Stimulated activated CD4-positive, alpha-beta T cell treated with anti-CD3 and anti-CD28 coated beads, Interleukin-12 subunit alpha, Interleukin-12 subunit beta, amount 100 ng/mL, for 24 hours (primary cell): ENCODE measurements at regions not wholly inside any gene's neighbourhood (a gene's known extent, or its start where the extent isn't known, plus 50 kb on each side); places are given as distances from the start of the nearest gene placed in this dataset.
"Not testable (repeated sequence)": the region's sequence is repeated elsewhere in the genome, so short reads cannot be mapped to it uniquely, and the experiment has no call there.

Source experiments
- DNase-seq, 2 experiments: peaks; one replicate each; pipeline ENCODE4 v3.0.0-alpha.2; 2020; ENCODE audit warnings: low read depth in 2 of 2

DNA sequence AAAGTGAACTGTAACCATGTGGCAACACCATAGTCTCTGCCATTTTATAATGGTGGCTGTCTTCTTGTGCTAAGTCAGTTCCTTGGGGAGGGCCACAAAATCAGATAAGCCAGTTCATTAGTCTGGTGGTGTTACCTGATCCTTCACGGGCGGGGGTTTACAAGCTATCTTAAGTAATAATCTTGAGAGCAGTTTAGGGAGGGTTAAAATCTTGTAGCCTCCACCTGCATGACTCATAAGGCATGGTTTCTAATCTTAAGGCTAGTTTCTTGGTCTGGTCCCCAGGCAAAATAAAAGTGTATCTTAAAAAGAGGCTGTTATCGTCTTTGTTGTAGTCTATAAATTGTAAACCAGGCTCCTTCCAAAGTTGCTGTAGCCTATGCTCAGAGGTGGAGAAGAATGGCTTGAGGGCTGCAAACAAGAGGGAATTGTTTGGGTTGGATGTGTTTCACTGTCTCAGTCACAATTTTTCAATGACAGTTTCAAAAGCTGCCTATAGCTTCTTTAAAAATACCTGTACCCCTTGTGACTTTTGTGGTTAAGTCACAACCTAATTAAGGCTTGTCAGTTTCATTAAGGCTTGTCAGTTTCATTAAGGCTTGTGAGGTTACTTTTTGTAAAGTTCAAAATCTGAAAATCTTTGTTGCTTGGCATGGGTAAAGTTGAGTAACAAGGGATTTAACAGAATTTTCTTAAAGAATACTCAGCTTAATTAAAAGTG, 135.7 kb downstream of the RPS4Y2 start:
- no peak for DNase-seq

DNA sequence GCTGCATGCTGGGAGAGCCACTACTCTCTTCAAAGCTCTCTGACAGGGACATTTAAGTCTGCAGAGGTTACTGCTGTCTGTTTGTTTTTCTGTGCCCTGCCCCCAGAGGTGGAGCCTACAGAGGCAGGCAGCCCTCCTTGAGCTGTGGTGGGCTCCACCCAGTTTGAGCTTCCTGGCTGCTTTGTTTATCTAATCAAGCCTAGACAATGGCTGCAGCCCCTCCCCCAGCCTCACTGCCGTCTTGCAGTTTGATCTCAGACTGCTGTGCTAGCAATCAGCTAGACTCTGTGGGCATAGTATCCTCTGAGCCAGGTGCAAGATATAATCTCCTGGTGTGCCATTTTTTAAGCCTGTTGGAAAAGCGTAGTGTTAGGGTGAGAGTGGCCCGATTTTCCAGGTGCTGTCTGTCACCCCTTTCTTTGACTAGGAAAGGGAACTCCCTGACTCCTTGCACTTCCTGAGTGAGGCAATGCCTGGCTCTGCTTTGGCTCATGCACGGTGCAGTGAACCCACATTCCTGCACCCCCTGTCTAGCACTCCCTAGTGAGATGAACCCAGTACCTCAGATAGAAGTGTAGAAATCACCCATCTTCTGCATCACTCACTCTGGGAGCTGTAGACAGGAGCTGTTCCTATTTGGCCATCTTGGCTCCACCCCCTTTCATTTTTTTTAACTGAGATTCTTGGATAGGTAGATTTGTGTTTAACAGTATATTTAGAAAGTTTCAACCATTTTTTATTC, 169.6 kb downstream of the RPS4Y2 start:
- DNase-seq, result not testable (repeated sequence)

DNA sequence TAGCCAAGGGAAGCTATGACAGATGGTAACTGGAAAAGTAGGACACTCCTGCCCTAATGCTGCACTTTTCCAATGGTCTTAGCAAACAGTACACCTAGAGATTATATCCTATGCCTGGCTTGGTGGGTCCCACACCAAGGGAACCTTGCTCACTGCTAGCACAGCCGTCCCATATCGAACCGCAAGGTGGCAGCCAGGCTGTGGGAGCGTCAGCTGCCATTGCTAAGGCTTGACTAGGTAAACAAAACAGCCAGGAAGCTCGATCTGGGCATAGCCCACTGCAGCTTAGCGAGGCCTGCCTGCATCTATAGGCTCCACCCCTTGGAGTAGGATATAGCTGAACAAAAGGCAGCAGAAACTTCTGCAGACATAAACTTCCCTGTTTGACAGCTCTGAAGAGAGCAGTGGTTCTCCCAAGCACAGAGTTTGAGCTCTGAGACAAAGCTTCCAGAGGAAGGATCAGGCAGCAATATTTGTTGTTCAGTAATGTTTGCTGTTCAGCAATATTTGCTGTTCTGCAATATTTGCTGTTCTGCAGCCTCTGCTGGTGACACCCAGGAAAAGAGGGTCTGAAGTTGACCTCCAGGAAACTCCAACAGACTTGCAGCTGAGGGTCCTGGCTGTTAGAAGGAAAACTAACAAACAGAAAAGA, 173.9 kb downstream of the RPS4Y2 start:
- DNase-seq, result no peak

DNA sequence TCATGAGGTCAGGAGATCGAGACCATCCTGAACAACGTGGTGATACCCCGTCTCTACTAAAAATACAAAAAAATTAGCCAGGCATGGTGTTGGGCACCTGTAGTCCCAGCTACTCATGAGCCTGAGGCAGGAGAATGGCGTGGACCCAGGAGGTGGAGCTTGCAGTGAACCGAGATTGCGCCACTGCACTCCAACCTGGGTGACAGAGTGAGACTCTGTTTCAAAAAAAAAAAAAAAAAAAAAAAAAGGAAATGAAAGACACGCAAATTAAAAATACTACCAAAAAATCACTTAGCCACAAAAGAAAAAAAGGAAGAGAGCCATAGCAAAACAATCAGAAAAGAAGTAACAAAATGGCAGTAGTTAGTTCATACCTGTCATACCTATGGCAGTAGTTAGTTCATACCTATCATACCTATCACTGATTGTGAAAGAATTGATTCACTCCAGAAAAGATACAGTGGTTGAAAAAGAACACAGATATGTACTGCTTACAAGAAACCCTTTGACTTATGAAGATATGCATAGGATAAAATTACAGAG, 180.9 kb downstream of the RPS4Y2 start:
- not testable (repeated sequence) for DNase-seq

DNA sequence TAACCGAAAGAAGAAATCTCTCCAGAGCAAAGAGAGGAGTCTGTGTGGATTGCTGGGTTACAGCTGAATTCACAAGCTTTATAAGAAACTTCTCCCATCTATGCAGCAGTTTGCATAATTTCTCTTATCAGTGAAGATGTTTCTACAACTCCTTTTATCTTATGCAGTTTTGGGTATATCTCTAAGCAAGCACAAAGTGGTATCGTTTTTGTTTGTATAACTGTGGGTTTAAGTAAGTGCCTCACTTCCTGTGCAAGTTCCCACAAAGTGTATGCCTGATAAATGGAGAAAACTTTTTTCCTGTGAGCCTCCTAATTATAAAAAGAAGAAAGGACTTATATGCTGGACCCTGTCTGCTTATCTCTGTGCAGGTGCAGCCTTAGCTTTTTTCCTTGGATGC, 205.6 kb downstream of the RPS4Y2 start:
- DNase-seq, result no peak

DNA sequence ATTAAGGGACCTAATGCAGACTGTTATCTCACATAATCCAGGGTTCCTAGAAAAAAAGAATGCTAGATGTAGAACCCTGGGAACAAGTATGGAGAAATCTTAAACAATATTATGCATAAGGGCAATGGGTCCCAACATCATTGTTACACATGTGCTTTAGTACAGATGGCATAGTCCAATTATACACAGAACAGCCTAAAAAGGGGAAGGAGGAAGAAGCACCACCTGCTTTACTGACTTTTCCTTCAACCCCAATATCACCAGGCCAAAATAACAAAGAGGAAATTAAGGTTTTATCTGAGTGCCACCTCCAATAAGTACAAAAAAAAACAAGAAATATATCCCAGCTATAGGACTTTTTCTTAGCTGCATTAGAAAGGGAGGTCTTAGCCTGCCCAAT, 211.9 kb downstream of the RPS4Y2 start:
- DNase-seq, result no peak

DNA sequence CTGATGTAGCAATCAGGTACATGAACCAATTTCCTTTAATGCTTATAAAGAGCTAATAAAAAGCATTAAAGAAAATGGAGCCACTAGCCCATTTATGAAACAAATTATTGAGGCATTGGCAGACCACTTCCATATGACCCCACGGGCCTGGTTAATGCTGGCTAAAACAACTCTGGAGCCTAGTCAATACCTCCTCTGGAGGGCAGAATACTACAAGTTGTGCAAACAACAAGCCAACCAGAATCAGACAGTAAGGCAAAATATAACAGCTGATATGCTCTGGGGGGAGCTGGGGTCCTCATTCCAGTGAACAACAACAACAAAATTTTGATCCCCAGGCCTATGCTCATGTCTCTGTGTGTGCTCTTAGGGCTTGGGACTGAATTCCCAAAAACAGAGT, 212.3 kb downstream of the RPS4Y2 start:
- DNase-seq, result no peak

DNA sequence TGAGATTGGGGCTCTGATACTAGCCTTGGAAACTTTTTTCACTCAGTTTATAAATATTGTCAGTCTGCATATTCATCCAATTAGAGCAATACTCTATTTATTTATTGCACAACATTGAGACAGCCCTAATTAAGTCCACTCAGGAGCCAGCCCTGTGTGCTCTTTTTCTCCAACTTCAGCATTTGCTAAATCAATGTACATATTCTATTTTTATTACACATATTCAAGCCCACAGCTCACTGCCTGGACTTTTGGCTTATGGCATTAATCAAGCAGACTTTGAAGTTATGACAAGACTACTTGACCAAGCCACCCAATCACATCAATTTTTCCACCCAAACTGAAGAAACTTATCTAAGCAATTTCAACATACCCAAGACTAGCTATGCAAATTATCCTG, 215.5 kb downstream of the RPS4Y2 start:
- no peak for DNase-seq

DNA sequence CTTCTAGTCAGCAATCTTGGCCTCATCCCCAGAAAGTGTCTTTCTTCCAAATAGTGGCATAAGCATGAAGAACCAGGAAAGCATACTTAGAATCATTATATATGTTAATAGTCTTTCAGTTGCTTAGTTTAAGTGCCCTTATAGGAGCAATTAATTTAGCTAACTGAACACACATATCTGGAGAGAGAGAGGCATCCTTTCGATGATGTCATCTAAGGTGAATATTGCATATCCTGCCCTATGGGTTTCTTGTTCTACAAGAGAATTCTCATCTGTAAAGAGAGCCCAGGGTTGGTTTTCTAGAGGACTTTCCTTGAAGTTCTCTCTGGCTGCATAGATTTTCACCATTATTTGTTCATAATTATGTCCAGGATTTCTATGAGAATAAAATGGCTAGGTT, 230.1 kb downstream of the RPS4Y2 start:
- no peak for DNase-seq

DNA sequence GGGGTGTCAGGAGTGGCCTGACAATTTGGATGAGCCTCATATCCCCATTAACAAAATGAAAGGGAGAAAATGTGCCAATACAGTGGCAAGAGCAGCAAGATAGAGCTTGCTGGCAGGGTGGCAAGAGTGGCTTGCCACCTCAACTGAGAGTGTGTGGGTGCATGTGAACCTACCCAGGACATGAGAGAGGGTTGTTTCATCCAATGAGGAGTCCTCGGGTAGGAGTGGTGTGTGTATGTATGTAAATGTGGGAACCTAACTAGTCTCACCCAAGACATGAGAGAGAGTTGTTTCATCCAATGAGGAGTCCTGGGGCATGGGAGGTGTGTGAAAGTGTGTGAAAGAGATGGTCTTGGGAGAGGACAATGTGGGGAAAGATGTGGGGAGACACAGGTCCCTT, 234.2 kb downstream of the RPS4Y2 start:
- no peak for DNase-seq

DNA sequence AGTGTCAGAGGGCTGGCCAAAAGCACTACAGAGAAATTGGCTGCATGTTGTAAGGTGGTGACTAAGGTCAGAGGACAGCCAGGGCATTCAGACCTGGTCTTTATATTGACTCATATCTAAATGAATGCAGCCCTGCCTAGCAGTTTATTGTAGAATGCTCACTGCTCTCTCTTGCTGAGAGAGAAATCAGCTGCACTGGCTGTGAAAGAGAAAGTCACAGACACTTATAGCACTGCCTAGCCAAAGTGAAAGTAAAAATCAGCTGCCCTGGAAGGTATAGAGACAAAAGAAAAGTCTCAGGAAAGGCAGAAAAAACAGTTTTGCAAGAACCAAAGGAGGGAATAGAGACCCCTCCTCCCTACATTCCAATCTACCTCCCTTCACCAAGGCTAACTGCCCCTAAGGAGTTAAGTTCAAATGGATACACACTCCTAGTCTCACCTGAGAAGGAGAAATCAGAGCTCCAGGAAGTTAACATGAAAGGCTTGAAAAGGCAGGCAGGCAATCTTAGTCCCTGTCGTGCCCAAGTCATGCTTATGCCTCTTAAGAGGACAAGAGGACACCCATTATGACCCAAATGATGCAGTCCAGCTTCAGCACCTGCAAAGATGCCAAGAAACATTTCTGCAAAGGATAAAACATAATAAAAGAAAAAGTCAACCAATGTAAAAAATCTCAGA, 235.1 kb downstream of the RPS4Y2 start:
- no peak for DNase-seq

DNA sequence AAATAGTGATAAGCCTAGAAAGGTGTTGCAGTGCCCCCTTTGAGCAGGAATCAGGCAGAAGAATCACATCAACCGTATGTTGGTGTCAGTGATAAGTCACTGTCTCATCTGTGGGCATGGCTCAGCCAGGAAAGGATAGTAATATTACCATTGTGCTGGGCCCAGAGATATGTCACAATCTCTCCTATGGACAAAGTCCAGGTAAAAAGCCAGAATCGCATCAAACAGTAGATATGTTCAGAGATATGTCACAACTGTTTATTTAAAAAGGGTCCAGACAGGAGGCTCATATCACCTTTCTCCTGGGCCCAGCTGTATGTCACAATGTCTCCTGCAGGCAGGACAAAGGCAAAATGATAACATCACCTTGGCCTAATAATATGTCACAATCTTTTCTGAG, 241.4 kb downstream of the RPS4Y2 start:
- no peak for DNase-seq

DNA sequence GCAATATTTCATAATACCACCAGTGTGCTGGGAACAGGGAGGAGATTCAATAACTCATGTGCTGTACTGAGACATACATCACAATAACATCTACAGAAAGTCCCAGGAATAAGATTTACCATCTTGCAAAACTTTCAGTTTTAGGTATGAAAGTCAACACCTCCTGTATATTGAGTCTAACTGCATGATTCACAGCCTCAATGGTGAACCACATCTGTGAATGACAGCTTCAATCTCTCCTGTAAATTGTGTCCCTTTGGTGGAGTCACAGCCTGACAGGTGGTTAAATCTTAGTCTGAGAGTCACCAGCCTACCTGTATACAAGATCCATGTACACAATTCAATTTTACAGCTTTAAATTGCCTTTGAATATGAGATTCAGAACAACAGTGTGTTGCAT, 242.1 kb downstream of the RPS4Y2 start:
- no peak for DNase-seq

DNA sequence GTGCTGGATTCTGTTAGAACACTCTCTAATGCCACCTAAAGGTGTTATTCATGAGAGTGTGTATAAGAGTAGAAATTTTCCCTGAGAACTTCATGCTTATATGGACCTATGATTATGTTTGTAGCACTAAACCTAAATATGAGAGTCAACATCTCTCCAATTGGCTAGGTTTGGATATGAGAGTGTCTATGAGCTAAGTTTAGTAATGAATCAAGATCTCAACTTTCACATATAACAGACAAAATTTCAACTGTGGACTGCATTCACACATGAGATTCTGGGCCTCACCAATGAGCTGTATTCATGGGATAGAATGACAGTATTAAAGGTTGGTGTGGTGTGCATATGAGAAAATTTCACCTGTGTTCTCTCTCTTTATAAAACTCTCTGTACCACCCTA, 242.6 kb downstream of the RPS4Y2 start:
- DNase-seq, result no peak

DNA sequence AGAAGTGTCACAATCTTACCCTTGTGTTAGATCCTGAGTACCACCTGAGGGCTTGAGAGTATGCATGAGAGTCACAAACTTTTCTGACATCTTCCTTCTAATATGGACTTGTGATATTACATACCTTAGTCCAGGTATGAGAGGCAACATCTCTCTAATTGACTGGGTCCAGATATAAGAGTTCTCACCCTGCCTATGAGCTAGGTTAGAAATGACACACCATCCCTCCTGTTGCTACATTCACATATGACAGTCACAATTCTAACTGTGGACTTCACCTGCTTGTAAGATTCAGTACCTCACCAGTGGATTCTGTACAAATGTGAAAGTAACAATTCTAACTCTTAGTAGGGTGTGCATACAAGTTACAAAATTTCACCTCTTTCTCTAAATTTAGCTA, 245.2 kb downstream of the RPS4Y2 start:
- DNase-seq, result no peak

DNA sequence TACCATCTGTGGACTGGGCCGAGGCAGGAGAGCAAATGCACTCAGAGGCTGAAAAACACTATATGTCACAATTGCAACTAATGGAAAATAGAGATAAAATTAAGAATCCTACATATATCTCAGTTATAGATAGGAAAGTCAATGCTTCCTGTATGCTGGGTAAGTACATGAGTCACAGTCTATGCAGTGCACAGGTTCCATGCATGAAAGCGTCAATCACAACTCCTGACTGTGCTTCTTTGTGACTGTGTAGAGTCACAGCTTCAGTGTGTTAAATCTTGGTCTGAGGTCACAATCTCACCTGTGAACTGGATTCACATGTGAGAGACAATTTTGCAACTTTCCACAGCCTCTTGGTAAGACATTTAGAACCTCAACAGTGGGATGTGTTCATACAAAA, 247.2 kb downstream of the RPS4Y2 start:
- no peak for DNase-seq

DNA sequence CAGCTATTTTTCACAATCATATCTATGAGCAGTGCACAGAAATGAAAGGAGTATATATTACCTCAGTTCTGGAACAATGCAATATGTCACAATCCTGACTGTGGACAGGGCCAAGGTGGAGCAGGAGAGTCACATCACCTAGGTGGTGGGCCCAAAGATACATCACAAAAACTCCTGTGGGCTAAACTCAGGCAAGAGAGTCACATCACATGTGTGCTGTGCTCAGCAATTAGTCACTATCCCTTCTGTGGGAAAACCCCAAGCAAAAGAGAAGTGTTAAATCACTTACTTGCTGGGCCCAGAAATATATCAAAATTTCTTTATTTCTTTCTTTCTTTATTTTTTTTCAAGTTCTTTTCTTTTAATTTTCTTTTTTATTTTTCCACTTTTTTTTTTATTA, 249.6 kb downstream of the RPS4Y2 start:
- DNase-seq, result no peak

DNA sequence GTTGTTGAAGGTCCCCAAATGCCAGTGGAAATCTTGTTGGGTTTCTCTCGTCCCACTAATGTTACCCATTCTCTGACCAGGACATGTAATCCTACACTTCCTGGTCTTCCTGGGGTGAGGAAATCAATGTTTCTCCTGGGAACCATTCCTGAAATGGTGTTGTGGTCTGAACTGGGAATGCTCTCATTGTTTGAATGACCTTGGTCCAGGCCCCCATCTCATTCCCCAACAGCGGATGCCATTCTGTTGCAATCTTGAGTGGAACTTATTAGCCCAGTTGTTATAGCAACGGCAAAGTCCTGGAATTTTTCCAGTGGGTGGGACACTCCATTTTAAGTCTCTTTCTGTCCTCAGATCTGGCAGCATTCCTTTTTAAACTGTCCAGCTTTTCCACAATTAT, 265.9 kb downstream of the RPS4Y2 start:
- no peak for DNase-seq

DNA sequence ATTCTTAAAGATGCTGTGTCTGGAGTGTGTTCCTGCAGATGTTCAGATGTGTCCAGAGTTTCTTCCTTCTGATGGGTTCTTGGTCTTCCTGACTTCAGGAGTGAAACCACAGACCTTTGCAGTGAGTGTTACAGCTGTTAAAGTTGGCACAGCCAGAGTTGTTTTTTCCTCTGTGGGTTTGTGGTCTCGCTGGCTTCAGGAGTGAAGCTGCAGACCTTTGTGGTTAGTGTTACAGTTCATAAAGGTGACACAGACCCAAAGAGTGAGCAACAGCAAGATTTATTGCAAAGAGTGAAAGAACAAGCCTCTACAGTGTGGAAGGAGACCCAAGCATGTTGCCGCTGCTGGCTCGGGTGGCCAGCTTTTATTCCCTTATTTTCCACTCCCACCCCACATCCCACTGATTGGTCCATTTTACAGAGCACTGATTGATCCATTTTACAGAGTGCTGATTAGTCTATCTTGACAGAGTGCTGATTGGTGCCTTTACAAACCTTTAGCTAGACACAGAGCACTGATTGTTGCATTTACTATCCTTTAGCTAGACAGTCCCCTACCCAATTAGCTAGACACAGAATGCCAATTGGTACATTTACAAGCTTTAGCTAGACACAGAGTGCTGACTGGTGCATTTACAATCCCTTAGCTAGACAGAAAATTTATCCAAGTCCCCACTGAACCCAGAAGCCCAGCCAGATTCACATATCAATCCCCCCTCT, 266.6 kb downstream of the RPS4Y2 start:
- peak in 1 of 2 experiments; percentile 7 for DNase-seq

DNA sequence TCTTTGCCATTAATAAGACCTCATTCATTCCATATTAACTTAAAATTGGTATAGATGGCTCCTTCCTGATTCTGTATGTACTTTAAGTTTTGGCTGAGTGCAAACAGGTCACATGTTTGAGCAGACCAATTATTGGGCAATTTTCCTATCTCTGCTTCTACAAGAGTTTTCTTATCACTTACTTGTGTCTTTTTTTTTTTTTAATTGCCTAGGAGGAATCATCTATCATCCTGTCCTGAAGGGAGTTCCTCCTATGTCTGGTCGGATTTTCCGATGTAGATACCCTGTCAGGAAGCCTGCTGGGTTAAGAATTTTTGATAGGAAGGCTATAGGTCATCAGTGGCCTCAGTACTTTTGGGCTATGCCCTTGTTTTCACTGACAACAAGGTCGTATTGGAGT, 268.0 kb downstream of the RPS4Y2 start:
- no peak for DNase-seq

DNA sequence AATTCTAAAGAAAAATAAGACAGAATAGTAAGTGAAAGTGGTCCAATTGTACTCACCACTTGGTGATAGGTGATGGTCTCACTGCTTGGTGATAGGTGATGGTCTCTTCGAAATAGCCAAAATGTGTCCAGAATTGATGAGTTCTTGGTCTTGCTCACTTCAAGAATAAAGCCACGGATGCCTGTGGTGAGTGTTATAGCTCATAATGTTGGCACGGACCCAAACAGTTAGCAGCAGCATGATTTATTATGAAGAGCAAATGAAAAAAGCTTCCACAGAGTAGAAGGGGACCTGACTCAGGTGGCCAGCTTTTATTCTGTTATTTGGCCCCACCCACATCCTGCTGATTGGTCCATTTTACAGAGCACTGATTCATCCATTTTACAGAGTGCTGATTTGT, 272.6 kb downstream of the RPS4Y2 start:
- DNase-seq, result no peak

DNA sequence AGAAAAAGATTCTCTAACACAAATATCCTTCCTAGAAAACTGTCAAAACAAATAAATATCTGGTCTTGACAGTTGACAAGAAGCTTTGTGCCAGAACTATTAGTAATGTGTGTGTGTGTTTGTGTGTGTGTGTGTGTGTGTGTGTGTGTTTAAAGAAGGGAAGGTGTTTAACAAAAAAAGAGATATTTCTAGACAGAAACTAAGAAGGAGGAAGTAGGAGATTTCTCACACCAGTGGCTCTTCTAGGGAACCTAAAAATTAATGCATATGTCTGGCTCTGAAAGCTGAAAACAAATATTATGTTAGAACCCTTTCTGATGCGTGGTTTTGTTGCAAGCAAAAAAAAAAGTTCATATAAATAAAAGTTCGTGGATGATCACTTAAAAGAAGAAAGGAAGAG, 277.5 kb downstream of the RPS4Y2 start:
- no peak for DNase-seq
